ENCODE measurements at regions not wholly inside any gene's neighbourhood (a gene's known extent, or its start where the extent isn't known, plus 50 kb on each side); places are given as distances from the start of the nearest gene placed in this dataset.
"Not testable (repeated sequence)": the region's sequence is repeated elsewhere in the genome, so short reads cannot be mapped to it uniquely, and the experiment has no call there.

DNA sequence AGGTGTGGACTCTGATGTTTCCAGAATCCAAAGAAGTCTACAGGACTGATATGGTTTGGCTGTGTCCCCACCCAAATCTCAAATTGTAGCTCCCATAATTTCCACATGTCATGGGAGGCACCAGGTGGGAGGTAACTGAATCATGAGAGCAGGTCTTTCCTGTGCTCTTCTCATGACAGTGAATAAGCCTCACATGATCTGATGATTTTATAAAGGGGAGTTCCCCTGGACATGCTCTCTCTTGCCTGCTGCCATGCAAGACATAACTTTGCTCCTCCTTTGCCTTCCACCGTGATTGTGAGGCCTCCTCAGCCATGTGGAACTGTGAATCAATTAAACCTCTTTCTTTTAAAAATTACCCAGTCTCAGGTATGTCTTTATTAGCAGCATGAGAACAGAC lies 1205.3 kb downstream of the SLC16A7 start:
- DNase-seq, result not testable (repeated sequence)

DNA sequence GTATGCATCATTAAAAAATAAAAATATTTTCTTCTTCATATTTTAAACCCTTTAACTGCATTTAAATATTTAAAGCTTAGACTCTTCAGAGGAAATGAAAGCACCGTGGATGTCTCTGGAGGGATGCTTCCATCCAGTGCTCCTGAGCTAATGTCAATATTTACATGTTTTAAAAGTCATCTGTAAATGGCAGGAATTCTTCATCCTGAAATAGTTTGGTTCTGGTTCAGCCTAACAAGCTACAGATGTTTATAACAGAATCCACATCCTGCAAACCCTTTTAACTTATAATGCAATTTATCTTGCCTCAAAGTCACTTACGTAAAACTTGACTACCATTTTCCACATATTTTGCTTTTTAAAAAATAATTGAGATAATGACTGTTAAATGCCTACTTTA lies 1207.3 kb downstream of the SLC16A7 start:
- DNase-seq, result no peak

DNA sequence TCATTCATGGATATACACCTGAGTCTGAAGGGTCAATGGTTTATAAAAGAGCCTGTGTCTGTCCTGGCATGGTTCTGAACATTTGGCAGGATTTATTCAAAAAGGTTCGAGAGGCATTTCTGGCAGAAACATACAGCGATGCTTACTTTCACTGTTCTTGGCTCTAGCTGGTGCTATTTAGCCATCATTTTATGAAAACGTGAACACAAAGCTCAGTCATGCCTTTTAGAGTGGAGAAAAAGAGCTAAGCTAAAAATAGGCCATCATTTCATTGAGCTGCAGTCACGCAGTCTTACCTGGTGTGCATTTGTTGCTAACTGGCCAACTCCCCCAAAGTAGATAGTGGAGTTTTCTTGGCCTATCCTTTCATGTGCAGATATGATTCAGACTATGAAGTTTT lies 1209.5 kb downstream of the SLC16A7 start:
- DNase-seq, result no peak

DNA sequence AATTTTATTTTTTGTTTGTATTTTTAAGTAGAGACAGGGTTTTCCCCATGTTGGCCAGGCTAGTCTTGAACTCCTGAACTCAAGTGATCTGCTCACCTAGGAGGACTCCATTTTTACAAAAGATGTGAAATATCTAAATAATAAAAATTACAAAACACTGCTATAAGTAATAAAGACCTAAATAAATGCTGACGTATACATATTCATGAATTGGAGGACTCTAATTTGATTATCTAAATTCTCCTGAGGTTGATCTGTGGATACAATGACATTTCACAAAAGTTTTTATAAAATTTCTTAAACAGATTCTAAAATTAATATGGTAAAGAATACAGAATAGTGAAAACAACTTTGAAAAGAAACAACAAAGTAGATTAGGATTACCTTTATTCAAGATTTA lies 1224.0 kb downstream of the SLC16A7 start:
- DNase-seq, result no peak

DNA sequence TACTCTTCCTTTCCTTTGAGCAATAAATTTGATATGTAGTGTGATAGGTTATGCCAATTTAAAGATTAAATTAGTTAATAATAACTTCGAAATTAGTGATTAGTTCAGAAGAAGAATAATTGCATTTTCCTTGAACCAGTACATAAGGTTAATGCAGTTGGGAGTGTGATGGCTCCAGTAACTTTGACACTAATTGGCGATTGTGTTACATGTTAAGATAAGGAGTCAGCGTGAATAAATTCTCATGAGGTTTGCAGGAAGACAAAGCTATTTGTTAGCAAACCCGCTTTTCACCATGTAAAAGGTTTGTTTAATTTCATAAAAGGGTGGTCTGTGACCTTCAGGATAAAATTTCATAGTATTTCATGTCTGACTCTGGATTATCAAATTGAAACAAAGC lies 1226.8 kb downstream of the SLC16A7 start:
- DNase-seq, result no peak

DNA sequence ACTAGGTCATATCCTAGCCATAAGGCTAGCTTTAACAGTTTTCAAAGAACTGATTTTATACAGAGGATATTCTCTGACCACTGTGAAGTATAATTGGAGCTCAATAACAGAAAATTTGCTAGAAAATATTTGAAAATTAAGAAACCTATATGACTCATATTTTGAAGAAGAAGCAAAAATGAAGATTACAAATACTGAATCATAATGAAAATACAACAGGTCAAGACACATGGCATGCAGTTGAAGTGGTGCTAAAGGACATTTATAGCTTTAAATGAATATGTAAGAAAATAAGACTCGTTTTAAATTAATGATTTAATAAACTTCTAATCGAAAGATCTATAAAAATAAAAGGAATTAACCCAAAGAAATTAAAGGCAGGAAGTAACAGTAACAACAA lies 1234.6 kb downstream of the SLC16A7 start:
- no peak for DNase-seq

DNA sequence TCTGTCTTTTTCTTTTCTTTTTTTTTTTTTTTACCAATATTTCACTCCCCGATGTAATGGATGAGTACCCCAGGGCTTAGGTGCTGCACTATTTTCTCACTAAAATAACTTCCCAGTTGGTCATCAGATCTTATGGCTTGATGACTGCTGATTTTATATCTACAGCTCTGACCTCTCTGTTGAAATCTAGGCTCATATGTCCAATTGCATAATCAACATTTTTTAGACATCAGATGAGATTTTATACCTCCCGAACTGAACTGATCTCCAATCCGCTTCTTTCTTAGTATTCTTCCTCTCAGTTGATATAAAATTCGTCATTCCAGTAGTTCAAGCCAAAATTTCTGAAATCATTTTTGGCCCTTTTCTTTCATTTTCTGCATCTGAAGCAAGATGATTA lies 1236.5 kb downstream of the SLC16A7 start:
- DNase-seq, result no peak

DNA sequence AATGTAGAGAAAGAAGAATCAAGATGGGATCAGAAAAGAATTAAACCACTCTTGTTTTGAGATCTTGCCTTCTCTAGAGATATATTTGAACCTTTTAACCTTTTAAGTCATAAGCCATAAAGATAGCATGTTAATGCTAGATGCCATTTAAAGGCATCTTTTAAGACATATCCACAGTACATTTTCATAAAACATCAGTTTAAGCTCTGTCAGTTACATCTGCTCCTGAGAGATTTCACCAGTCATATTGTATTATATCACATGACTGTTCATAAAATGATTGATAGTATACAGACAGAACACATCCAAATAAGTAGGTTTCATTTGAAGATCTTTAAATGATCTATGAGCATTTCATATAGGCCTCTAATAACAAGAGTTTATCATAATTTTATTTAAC lies 1238.5 kb downstream of the SLC16A7 start:
- DNase-seq, result no peak

DNA sequence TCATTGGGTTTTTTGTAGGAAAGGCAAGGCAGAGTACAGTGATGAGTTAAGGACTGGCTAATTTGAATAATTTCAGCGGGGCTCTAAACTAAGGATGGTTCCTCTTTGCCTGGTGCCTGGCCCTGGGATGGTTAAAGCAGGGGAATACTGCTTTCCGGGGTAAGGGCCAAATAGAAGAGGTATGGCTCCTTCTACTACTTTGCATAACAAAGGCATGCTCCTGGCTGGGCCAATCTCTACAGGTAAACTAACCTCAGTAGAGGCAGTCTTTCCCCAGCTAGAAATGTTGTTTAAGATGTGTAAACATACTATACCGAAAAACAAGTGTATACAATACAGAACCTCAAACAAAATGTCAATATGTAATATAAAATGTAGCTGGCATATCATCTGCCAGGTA lies 1239.0 kb downstream of the SLC16A7 start:
- no peak for DNase-seq

DNA sequence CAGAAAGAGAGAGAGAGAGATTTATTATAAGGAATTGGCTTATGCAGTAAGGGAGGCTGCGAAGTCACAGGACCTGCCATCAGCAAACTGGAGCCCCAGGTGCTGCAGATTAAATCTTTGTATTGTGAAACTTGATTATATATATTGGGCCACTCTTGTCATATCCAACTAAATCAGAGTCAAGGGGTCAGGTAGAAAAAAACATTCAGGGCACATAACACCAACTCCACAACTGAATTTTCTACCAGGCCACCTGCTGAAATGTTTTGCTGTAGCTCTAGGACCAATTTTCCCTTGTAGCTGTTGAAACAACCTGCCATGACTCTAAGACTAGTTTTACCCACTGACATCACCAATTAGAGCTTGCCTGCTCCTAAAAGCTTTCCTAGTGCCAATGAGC lies 1240.8 kb downstream of the SLC16A7 start:
- no peak for DNase-seq

DNA sequence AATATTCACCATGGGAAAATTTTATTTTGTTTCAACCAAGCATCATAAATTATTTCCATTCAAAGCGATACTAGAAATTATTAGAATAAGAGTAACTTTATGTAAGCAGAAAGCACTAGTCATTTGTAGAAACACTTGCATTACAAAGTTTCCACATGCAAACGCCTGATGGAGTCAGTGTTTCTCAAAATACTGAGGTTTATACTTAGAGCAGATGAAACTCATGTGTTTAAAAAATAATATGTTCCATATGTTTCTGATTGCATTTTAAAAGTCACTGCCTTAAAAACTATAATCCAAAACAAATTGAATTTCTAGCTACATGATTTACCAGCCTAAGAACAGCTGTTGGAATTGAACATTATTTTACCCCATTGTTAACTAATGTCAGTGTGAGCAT lies 1246.4 kb downstream of the SLC16A7 start:
- DNase-seq, result no peak

DNA sequence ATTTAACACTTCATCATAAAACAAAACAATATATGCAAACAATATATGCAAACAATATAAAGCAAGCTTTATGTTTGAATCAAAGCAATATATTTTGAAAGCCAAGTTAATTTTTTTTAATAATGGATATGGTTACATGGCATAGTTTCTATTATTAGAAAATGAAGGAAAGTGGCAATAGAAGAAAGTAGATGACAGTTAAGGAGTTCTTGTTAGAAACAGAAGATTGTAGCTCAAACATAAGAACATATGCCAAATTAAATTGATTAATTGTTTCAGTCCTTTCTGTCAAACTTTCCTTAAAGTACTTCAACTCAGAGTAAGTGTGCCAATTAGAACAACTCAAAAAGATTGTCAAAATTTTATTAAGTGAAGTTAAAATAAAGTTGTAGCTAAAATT lies 1248.3 kb downstream of the SLC16A7 start:
- no peak for DNase-seq

DNA sequence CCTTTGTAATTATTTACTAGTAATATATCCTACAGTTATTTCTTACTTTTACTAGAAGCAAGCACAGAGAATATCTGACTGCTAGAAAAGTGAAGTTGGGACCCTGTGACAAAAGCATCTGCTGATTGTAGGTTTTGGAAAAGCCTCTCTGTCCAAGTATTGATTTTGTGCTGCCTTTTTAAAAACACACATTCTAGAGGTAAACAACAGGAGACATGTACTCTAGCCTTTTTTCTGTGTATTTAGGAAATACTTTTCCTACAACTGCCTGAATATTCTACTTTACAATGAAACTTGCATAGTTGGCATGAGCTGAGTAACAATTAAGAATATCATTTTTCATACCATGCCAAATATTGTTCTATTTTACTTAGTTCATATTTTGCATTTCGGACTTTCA lies 1249.0 kb downstream of the SLC16A7 start:
- no peak for DNase-seq

DNA sequence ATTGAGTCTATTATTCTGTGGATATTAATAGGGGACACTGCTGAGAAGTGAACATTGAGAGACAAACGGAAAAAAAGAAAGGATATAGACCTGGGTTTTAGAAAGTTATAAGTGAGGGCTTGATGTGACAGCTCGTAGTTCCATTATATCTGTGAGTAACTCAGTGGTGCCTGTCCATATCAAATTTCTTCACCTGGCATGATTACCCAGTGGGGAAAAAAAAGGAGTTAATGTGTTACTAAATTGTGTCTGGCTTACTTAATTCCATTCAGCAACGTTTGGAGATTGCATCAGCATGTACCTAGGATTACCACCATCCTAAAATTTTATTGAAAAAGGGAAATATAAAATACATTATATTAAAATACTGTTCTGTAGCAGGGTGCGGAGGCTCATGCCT lies 1249.9 kb downstream of the SLC16A7 start:
- DNase-seq, result no peak

DNA sequence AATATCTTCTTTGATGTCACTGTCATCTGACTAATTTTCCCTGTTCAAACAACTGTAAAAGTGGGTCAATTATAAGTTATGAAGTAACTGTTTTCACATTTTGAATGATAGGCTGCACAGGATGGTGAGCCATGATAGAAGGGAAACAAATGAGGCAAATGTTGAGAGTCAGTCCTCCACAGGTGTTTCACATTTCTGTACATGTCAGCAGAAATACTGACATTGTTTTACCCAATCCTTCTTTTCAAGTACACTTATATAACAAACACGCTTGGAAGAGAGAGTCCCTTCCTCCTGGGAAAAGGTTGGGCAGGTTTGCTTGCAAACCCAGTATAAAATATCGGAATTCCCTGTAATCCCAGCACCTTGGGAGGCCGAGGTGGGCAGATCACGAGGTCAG lies 1251.5 kb downstream of the SLC16A7 start:
- DNase-seq, result no peak

DNA sequence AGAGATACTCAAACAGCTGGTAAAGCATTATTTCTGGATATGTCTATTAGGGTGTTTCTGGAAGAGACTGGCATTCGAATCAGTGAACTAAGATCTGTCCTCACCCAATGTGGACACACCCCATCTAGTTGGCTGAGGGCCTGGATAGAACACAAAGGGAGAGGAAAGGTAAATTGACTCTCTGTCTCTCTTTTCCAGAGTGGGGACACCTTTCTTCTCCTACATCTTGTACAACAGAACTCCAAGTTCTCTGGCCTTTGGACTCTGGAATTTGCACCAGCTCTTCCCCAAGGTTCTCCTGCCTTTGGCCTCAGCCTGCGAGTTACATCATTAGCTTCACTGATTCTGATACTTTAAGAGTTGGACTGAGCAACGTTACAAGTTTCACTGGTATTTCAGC lies 1253.9 kb downstream of the SLC16A7 start:
- no peak for DNase-seq

DNA sequence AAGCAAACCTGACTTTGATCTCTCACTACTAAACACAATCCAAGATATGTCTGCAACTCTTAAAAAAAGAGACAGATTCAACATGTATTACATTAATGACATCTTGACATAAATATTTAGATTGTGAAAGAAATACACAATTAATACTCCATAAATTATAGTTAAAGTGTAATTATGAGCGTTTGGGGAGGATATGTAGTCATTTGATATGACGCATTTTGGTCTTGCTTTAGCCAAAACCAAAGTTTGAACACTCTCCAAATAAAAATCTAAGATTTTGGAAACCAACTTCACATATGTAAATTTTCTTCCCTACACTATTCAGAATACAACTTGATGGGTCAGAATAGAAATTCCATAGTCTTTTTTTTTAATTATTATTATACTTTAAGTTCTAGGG lies 1257.6 kb downstream of the SLC16A7 start:
- no peak for DNase-seq

DNA sequence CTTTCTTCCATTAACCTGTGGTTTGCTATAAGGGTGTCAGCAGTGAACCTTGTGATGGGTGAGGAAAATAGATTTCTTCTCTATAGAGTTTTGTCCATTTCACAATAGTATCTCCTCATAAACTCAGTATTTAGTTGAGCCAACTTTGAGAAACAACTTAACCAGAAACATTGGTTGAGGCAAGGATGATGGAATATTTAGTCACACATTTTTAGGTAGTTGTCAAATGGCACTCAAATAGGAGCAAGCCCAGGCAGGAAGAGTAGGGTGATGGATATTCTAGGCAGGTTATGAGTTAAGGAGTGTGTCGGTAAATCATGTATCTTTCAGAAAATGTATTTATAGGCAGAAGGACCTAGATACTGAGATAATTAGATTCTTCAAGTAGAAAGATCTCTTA lies 1267.6 kb downstream of the SLC16A7 start:
- DNase-seq, result no peak

DNA sequence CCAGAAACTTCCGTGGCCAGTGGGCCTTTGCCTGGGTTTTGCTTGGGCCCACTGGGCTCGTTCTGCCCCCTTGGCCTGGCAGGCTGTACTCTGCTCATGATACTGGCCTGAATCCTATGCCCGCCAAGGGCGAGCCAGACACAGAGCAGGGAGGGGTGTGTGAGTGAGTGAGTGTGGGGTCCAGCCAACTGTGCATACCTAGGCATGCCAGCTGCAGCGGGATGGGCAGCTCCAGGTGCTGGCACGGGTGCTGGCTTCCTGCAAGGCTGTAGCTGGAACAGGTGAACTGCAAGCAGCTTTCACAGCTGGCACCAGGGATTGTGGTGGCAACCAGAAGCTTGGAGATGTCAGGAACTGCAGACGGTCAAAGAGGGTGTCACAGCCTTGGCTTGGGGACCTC lies 1276.4 kb downstream of the SLC16A7 start:
- DNase-seq, result no peak

DNA sequence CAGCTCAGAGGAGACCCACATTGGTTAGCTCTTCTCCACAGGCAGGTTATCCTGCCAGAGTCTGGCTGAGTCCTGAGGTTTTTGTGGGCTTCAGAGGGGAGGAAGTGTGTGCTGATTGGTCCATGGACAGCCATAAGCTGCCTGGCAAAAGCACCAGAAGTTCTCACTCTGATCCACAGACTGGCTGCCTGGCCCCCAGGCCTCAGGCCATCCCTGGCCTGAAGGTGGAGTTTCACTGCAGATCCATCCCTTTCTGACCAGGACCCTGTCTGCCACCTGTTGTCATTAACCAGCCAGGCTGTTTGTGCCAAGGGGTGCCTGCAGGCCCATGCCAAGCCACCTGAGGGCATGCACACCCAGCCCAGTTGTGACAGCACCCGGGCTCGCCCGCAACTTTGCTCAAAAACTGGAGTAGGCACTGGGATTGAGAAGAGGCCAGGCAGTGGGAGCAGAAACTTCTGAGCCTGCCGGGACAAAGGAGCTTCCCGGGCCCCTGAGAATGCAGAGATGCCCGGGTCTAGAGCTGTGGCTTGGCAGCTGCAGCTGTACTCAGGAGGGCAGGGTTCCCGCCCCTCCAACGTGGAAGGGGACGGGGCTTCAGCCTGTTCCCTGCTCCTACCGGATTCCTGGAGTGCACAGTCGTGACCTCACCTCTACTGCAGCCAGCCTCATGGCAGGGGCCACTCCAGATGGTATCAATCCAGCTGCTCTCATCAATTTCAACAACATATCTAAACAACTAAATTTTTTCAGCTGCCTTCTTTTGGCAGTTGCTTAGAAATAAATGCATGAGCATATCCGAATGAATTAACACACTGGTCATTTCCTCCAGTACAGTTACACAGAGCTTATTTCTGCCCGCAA lies 1277.3 kb downstream of the SLC16A7 start:
- no peak for DNase-seq

DNA sequence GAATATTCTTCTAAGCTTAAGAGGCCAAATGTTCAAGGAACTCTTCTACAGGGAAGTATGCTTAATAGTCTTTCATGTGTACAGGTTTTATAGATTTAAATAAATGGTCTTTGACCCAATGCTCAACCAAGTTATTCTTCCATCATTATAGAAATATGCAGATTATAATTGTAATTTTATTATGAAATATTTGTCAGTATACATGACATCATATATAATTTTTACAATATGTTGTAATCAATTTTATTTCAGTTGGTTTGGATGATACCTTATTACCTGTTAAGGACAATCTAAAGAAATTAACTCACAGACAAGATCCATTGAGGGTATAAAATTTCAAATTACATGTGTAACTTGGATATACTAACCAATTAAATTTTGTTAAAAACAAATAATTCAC lies 1278.3 kb downstream of the SLC16A7 start:
- DNase-seq, result no peak

DNA sequence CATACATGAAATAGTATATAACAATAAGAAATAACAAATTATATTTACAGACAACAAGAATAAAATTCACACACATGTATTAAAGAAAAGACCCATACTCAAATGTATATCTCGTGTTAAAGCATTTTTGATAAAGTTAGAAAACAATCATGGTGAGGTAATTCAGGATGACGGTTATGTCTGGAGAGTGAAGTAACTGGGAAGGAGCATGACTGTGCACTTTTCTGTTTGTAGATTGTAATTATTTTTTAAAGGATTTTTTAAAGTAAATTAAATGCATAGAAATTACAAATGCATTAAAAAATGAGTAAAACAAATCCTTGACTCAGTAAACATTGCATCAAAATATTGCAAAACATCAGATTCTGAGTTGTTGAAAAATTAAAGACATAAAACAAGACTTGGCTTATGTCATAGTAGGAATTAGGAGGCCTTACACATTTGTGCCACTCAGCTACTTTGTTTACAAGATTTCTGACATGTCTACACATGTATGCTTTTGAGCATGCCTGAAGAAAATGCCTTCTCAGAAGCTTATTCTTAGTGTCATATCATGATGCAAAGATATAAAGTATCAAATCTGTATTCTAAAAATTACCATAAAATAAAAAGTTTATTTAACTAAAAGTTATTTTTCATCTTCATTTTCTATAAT lies 1325.1 kb downstream of the SLC16A7 start:
- no peak for DNase-seq

DNA sequence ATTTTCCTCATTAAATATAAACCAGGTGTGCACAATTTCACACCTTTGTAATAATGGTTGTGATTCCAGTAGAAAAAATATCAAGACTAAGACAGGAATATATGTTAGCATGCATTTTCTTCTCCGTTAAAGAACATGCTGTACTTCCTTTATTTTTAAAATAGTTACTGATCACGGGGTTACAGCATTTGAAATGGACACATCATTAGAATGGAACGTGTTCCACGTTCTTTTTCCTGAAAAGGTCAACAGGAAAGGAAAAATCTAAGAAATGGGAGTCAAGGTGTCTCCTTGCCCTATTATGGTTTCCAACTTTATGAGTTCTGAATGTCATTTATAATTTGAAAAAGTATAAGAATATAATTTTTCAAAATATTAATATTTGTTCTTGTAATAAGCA lies 1325.7 kb downstream of the SLC16A7 start:
- DNase-seq, result no peak

DNA sequence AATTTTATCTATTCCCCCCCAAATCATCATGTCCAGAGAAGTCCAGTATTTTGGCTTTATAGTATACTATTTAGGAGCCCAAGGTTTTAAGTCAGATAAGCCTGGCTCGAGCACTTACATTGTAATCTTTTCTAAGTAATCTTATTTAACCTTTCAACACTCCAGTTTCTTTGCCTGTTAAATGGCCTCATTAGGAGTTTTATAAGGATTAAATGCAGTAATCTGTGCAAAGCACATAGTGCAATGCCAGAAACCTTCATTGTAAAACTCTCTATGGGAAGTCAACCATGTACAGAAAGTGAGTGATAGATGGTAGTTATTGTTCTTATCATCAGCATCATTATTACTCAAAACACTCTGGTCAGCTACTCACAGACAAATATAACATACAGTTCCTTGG lies 1330.4 kb downstream of the SLC16A7 start:
- no peak for DNase-seq

DNA sequence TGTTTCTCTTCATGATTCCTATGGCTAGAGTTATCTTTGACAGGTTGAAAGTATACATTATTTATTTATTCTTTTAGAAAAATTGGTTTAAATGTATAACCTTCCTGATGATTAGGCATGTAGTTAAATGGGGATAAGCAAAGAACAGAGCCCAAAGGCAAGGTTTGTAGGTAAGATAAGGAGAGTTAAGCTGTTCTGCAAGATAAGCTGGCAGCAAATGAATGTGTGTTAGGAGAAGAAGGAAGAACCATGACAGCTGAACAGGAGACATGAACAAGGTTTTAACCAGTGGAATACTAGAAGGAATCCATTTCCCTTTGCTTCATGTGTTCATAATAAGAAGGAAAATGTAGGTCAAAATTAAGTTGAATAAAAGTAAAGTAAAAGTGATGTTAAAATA lies 1330.1 kb upstream of the USP15 start:
- no peak for DNase-seq

All from NCI-H187 (cell line).